MG63 (cell line): ENCODE measurements at regions not wholly inside any gene's neighbourhood (a gene's known extent, or its start where the extent isn't known, plus 50 kb on each side); places are given as distances from the start of the nearest gene placed in this dataset.

Experiments
- DNase-seq: peaks from one replicate; pipeline ENCODE4 v3.0.0-alpha.2; 2020
- H3K27me3 ChIP-seq: fragments of 250-450 bp; sonication (Bioruptor Pico); 2 replicates; pipeline ENCODE4 v1.5.1; 2020; ENCODE audit warnings: mild to moderate bottlenecking, moderate library complexity
- H3K36me3 ChIP-seq: fragments of 250-450 bp; sonication (Bioruptor Pico); 2 replicates; pipeline ENCODE4 v1.5.1; 2020; ENCODE audit warnings: mild to moderate bottlenecking, moderate library complexity
- H3K4me3 ChIP-seq: fragments of 250-450 bp; sonication (Bioruptor Pico); 2 replicates; pipeline ENCODE4 v1.5.1; 2020; ENCODE audit warnings: mild to moderate bottlenecking, moderate library complexity
- H3K9me3 ChIP-seq: fragments of 250-450 bp; sonication (Bioruptor Pico); 2 replicates; pipeline ENCODE4 v1.5.1; 2020; ENCODE audit warnings: mild to moderate bottlenecking, moderate library complexity

DNA sequence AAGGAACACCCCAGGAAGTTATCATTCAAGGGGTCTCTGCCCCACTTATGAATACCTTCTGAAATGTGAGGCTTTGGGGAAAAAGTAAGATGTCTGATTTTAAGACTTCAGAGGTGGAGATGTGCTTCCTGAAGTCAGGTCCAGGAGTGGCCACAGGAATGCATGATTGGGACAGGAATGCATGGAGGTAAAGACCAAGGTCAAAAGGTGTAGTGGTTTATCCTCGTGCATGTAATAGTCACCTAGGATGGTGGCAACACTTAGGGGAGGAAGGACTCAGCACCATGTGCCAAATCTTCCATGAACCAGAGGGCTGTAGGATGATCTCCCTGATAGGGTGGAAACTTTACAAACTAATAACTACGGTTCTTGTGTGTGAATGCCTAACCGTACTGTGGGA, 217.3 kb downstream of the C12orf75 start:
- no peak overlapping the region for H3K4me3 ChIP-seq
- no peaks in the 10 kb centered on the region for H3K27me3 ChIP-seq
- no peaks in the 10 kb centered on the region for H3K9me3 ChIP-seq
- no peak for DNase-seq
- H3K36me3 ChIP-seq, result no peaks in the 10 kb centered on the region

DNA sequence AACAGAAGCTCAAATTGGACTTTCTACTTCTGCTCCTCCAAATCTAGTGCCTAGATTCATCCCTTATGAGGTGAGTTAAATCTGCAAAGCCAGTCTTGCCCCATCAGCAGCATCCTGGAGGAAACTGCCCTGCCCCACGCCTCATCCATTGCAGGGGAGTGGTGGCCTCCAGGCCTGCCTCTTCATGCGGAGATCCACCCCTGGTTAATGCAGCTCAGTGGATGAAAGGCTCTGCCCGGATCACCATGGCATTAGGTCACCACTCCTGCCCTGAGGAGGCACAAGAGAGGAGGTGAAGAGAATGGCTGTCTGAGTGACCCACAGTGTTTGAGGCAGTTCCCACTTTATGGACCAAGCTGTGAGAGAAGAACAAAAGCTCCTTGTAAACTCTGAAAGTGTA, 218.1 kb downstream of the C12orf75 start:
- no peaks in the 10 kb centered on the region for H3K27me3 ChIP-seq
- H3K4me3 ChIP-seq, result no peak overlapping the region
- DNase-seq, result no peak
- H3K9me3 ChIP-seq, result no peaks in the 10 kb centered on the region
- no peaks in the 10 kb centered on the region for H3K36me3 ChIP-seq

DNA sequence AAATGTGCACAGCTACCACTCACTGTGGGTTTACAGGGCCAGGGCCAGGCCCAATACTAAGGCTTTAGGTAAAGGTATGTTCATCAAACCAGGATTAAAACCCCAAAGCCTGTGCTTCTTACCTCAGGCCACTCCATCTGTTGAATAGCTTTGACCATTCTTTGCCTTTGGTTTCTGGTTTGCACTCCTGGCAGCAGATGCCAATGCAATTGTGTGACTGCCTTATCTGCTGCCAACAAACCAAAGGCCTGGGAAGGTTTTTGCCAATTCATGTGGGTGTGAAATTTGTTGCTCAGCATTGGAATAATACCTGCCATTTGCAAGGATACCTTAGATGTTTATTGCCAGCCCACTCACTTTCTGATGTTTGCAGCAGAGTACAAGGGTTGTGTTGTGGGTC, 221.6 kb downstream of the C12orf75 start:
- Histone ChIP-seq H3K36me3 (no peaks in the 10 kb centered on the region), H3K9me3 (no peaks in the 10 kb centered on the region), H3K27me3 (no peaks in the 10 kb centered on the region), H3K4me3 (no peak overlapping the region)
- DNase-seq, result no peak

DNA sequence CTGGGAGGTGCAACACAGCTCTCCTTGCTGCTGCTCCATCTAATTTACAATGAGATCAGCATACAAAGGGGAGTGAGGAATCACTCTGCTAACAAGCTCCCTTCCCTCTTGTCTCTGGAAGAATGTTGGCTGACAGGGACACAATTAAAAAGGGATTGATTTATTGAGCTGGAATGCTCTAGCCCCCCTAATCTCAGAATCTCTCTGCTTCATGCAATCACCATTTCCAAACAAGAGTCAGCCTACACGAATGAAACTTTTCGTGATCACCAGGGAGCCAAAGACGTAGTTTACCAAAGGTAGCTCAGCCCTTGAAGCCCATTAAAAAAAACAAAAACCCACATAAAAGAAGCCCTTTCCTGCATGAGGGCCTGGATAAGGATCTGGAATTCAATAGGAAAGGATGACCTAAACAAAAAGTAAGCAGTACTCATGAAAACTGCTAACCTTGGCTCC, 223.8 kb downstream of the C12orf75 start:
- no peaks in the 10 kb centered on the region for H3K36me3 ChIP-seq
- DNase-seq, result no peak
- H3K27me3 ChIP-seq, result no peaks in the 10 kb centered on the region
- no peak overlapping the region for H3K4me3 ChIP-seq
- no peaks in the 10 kb centered on the region for H3K9me3 ChIP-seq

DNA sequence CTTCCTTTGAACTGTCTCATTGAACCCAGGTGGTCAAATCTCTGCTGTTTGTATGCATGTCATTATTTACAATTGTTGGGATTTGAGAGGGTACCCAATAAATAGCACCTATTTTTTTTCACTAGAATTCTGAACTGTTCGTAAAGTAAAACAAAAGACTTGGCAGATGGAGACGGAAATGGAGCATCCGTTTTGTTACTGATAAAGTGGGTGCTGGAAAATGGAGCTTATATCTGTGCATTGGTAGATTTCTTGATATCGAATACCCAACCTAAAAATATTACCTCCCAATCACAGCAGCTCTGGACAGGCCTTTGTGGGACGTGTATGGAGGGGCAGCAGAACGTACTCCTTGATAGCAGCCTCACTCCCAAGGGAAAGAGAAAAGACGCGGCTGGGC, 224.4 kb downstream of the C12orf75 start:
- Histone ChIP-seq H3K4me3 (no peak overlapping the region), H3K9me3 (no peaks in the 10 kb centered on the region), H3K36me3 (no peaks in the 10 kb centered on the region), H3K27me3 (no peaks in the 10 kb centered on the region)
- no peak for DNase-seq

DNA sequence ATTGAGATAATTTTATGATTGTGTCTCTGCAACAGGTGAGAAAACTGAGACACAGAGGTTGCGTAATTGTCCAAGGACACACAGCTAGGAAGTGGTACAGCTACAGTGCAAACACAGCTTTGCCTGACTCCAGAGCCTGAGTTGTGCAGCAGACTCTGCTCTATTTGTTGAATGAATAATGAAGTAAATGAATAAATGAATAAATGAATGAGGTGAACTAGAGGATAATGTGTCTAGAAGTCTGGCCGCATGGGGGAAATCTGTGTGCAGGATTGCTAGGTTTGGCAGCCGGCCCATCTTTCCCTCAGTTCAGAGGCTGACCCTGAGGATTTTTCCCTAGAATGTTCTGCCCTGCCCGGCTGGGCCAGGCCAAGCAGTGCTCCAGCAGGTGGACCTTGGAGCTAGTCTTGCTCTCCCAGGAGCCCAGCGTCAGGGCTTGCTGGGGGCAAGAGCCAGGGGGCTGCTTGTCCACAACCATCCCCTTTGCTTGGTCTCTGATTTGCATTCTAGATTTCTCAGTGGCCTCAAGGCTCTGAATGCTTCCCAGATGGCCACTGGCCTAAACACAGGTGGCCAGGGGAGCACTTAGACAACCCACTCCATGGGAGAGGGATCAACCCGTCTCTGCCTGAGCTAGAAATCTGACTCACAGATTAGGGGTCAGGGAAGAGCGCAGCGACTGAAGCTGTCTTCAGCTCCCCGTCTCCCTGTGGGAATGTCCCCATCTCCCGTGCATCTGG, 225.2 kb downstream of the C12orf75 start:
- Histone ChIP-seq H3K27me3 (no peaks in the 10 kb centered on the region), H3K4me3 (no peak overlapping the region), H3K36me3 (no peaks in the 10 kb centered on the region), H3K9me3 (no peaks in the 10 kb centered on the region)
- DNase-seq, result no peak

DNA sequence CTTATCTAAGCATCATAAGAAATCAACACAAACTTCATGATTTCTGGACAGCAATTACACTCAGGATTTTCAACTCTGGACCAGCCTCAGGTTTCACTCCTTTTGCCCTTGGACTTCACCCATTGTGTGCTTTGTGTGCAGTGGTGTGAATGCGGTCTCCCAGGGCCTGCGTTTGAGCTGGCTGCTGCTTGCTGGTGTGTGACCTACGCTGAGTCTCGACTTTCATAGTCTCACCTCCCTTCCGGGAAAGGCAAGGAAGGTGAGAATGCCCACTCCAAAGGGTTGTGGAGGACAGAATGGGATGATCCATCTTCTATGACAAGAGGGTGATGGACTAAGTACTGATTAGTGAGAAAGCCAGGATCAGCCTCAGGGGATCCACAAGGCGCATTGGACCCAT, 228.8 kb downstream of the C12orf75 start:
- Histone ChIP-seq H3K9me3 (no peaks in the 10 kb centered on the region), H3K27me3 (no peaks in the 10 kb centered on the region)

DNA sequence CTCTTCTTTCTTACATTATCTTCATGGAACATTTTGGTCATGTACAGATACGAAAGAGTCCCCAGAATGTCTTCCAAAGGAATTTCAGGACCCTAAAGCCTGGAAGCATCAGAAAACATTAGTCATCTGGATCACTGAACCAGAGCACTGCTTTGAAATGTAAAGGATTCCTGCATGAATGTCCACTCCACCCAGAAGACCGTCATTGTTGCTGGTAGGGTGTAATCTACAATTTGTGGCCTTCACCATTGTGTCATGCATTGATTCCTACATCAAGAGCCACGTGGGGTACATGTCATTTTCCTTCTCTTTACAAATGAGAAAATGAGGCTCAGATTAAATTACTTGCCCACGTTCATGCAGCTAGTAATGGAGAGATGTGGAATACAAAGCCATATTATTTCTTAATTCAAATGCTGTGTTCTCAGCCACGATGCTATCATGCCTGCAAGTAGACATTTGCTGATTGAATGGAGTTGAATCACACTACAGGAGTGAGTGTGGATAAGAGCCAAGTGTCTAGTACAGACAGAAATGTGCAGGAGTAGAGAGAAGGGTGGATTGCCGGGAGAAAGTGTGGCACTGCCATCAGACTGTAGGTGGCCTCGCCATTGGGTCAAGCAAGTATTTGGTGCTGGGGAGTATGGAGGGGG, 231.2 kb downstream of the C12orf75 start:
- no peak for DNase-seq
- H3K27me3 ChIP-seq, result no peaks in the 10 kb centered on the region
- no peaks in the 10 kb centered on the region for H3K36me3 ChIP-seq
- no peaks in the 10 kb centered on the region for H3K9me3 ChIP-seq
- H3K4me3 ChIP-seq, result no peak overlapping the region

More for the DNA sequence above, 228.8 kb downstream of the C12orf75 start:
- Histone ChIP-seq H3K4me3 (no peak overlapping the region), H3K36me3 (no peaks in the 10 kb centered on the region)
- no peak for DNase-seq

DNA sequence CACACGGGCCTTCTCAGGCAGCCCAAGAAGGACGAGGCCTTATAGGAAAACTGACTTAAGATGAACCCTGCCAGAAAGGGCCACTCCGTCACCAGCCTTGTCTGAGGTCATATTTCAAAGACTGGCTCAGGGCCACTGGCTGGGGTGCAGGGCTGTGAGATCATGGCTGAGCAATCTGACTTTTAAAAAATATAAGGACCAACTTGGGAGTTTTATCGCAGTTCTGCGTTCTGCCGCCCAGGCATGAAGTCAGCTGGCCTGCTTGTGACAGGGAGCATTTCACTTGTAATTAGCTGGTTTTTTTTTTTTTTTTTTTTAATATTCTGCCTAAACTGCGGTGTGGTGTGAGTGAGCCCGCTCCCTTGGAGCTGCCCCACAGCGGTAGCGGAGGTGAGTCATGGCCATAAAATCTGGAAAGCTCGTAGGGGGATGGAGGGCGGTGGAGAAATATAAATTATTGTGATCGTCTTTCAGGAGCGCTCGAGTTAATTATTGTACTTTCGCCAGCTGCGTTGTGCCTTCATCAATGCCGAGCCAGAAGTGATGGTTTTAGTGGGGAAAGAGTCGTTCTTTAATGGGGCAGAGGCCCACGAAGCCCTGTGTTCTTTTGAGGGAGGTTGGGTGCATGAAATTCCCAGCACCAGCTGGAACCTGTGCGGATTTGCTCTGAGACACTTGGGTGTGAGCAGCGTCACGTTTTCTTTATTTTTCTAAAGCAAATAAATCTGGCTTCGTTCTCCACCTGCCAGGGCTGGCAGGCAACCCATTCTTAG, 231.9 kb downstream of the C12orf75 start:
- peak; percentile 81 for DNase-seq
- H3K9me3 ChIP-seq, result no peaks in the 10 kb centered on the region
- peak overlapping the region; percentile 20; the same call in 1 of the 2 replicates for H3K4me3 ChIP-seq

DNA sequence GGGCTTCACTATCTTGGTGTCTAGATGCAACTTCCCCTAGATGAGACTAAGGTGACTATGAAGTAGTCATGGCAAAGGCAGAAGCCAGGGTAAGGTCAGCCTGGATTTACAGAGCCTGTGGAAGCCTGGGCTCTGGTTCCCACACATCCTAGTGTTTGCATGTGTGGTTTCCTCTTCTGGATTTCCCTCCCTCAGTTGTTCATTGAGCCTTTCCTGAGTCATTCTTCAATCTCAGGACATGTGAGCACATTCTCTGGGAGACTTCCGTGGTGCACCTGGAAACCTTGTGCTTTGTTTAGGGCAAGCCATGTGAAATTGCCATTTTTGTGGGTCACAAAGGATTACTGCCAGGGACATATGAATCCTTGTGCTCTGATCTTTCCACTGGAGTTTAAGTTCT, 236.6 kb downstream of the C12orf75 start:
- H3K36me3 ChIP-seq, result no peaks in the 10 kb centered on the region
- DNase-seq, result no peak
- no peaks in the 10 kb centered on the region for H3K9me3 ChIP-seq
- no peak overlapping the region for H3K4me3 ChIP-seq
- H3K27me3 ChIP-seq, result no peaks in the 10 kb centered on the region

More for the DNA sequence above, 231.9 kb downstream of the C12orf75 start:
- H3K27me3 ChIP-seq, result no peaks in the 10 kb centered on the region
- no peaks in the 10 kb centered on the region for H3K36me3 ChIP-seq

DNA sequence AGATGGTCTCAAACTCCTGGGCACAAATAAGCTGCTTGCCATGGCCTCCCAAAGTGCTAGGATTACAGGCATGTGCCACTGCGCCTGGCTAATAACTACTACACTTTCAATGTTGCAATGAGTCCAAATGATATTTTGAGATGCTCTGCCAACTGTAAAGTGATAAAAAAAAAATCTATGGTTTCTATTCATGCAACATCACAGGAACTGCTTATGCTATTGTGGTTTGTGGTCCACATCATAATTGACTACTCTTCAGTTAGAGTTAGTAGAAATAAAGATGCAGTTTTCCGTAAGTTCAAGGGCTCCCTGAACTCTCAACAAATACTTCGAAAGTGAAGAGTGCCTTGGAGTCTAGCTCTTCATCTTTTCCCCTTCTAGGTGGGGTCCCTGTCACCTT, 239.4 kb downstream of the C12orf75 start:
- Histone ChIP-seq H3K27me3 (no peaks in the 10 kb centered on the region), H3K4me3 (no peak overlapping the region), H3K36me3 (no peaks in the 10 kb centered on the region), H3K9me3 (no peaks in the 10 kb centered on the region)
- no peak for DNase-seq

DNA sequence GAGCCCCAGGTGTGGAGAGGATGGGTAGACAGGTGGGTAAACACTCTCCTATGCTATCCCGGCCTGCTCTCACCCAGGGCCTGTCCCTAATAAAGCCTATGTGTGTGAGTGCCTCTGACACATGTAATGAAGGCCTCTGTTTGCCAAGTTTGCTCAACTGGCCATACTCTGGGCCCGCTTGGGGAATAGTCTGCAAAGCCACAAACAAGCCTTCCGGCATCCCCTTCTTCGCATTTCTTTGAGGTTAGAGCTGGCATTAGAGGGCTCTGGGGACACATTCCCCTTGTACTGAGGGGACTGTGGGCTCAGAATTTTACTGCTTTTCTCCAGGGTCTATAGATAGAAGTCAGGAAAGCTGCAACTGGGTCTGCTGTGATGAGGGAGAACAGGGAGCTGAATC, 240.5 kb downstream of the C12orf75 start:
- no peaks in the 10 kb centered on the region for H3K27me3 ChIP-seq
- no peaks in the 10 kb centered on the region for H3K36me3 ChIP-seq
- no peak for DNase-seq
- no peak overlapping the region for H3K4me3 ChIP-seq
- H3K9me3 ChIP-seq, result no peaks in the 10 kb centered on the region

DNA sequence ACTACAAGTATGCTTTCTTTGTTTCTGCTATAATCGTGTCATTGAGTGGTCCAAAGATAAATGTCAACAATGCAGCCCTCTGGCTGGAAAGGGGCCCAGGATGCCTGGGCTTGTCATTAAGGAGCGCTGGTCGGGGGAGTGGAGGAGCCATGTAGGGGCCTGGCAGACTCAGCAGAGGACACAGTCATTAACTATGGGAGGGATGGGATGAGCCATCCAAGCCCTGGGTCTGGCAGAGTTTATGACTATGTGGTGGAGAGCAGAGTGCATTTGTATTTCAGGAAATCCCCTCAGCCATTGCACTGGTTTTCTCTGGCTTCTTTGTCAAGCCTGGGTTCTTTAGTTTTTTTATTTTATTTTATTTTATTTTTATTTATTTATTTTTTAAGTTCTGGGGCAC, 243.1 kb downstream of the C12orf75 start:
- no peaks in the 10 kb centered on the region for H3K36me3 ChIP-seq
- H3K4me3 ChIP-seq, result no peak overlapping the region
- no peaks in the 10 kb centered on the region for H3K27me3 ChIP-seq
- DNase-seq, result no peak
- H3K9me3 ChIP-seq, result no peaks in the 10 kb centered on the region

DNA sequence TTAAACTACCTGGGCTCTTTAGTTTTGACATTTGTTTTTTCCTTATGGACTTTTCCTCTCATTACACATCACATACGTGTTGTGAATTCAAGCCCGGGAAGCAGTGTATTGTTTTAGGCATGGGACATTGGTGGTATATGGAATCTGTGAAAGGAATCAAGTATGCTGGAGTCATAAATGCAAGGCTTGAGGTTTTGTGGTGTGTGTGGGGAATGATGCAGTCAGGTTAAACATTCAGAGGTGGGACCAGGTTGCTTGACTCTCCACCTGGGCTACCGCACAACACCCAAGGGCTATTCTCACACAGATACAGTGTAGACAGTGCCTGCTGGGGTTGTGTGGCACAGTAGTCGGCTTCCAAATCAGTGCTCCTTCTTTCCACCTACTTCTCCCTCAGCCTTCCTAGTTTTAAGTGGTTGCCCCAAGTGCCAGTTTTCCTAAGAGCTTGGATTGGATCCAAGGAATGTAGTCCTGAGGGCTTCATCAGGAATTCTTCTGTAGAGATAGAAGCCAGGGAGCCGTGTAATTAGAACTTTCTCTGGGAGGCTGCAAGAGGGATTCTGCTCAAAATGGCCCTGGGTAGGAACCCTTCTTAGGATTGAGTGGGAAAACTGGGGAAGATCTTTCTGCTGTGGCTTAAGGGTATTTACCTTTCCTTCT, 243.7 kb downstream of the C12orf75 start:
- no peaks in the 10 kb centered on the region for H3K9me3 ChIP-seq
- DNase-seq, result no peak
- no peaks in the 10 kb centered on the region for H3K27me3 ChIP-seq
- H3K4me3 ChIP-seq, result no peak overlapping the region
- H3K36me3 ChIP-seq, result no peaks in the 10 kb centered on the region

DNA sequence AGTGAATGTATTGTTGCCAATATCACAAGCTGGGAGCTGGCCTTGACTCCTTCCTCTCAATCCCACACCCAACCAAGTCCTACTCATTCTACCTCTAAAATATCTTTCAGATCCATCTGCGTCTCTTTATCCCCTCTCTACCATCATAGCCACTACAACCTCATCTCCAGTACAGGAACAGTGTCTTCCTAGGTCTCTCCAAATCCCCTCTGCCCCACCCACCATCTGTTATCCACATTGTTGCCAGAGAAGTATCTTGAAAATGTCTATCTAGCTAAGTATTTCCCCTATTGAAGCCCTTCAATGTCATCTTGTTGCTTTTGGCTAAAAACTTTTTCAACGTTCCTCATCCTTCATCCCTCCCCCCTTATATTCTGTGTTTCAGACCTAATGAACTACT, 244.7 kb downstream of the C12orf75 start:
- no peaks in the 10 kb centered on the region for H3K9me3 ChIP-seq
- no peaks in the 10 kb centered on the region for H3K36me3 ChIP-seq
- no peak for DNase-seq
- H3K27me3 ChIP-seq, result no peaks in the 10 kb centered on the region
- no peak overlapping the region for H3K4me3 ChIP-seq

DNA sequence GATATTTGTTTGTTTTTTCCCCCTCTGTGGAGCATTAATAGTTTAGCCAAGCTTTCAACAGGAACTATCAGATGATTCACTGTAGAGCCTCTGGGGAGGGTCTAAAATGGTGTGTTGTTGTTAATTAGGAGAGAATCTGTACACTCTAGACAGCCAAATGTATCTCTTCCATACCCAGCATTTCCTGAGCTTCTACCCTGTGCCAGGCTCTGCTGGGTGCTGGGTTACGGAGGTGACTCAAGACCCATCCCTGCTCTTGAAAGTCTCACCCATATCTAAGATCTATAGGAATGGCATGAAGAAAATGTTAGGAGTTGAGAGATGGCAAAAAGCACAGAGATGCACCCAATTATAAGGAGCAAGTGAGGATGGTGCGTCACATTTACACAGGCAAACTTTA, 245.8 kb downstream of the C12orf75 start:
- H3K4me3 ChIP-seq, result no peak overlapping the region
- H3K9me3 ChIP-seq, result no peaks in the 10 kb centered on the region
- no peaks in the 10 kb centered on the region for H3K27me3 ChIP-seq
- DNase-seq, result no peak
- no peaks in the 10 kb centered on the region for H3K36me3 ChIP-seq

DNA sequence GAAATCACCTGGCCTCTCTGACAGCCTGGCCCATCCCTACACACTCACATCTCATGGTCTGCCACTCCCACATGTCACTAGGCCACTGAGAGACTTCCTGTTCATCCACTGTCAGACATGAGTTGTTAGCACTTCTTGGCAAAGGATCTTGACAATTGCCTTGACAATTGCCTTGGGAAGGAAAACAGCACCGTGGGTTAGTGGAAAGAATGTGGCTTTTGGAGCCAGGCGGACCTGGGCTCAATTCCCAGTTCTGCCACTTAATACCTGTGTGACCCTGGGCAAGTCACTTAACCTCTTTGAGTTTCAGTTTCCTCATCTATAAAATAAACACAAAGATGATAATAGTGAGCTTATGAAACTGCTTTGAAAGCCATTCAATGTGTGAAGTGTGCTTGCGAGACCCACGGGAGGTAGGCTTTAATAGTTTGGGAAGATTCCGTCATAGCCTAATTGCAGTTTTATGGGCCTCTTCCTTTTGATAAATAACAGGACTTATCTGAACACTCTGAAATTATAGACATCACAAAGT, 250.4 kb downstream of the C12orf75 start:
- Histone ChIP-seq H3K27me3 (no peaks in the 10 kb centered on the region), H3K36me3 (no peaks in the 10 kb centered on the region), H3K9me3 (no peaks in the 10 kb centered on the region), H3K4me3 (no peak overlapping the region)
- no peak for DNase-seq
